Astrocyte of the spinal cord (primary cell): ENCODE measurements at regions not wholly inside any gene's neighbourhood (a gene's known extent, or its start where the extent isn't known, plus 50 kb on each side); places are given as distances from the start of the nearest gene placed in this dataset.

Experiments
- DNase-seq: peaks from one replicate; pipeline ENCODE4 v3.0.0; 2011; ENCODE audit warnings: low read depth, low spot score
- H3K4me3 ChIP-seq: 2 replicates; pipeline ENCODE4 v1.5.1; 2011; ENCODE audit warnings: low read depth, mild to moderate bottlenecking, low read length, moderate library complexity
- CTCF ChIP-seq: IDR thresholded peaks from 2 replicates; pipeline ENCODE4 v1.5.1; 2012; ENCODE audit warnings: low read depth, mild to moderate bottlenecking, low read length, inconsistent platforms
- in situ Hi-C: cut with HindIII; loops from 2 replicates; pipeline ENCODE4 v1.10.0; 2017; ENCODE audit warnings: low sequenced_read_pairs

- in situ Hi-C loops, result no loop called here
- TF ChIP-seq CTCF, result no peak
- no peak overlapping the region for H3K4me3 ChIP-seq
- peak; percentile 35 for DNase-seq
Measured at GRCh38 chr6:44512868-44513741, 125.6 kb downstream of the CDC5L start.

GRCh38 chr6:44514085-44514484, 126.6 kb downstream of the CDC5L start:
- in situ Hi-C loops, result no loop called here
- DNase-seq, result no peak
- no peak overlapping the region for H3K4me3 ChIP-seq
- TF ChIP-seq CTCF, result no peak

GRCh38 chr6:44514576-44515193, 127.2 kb downstream of the CDC5L start:
- in situ Hi-C loops, result no loop called here
- no peak overlapping the region for H3K4me3 ChIP-seq
- no peak for TF ChIP-seq CTCF
- DNase-seq, result no peak

- in situ Hi-C loops, result no loop called here
- TF ChIP-seq CTCF, result no peak
- H3K4me3 ChIP-seq, result no peak overlapping the region
- DNase-seq, result no peak
Measured at GRCh38 chr6:44522871-44523270, 135.4 kb downstream of the CDC5L start.

- in situ Hi-C loops, result no loop called here
- no peak for DNase-seq
- no peak for TF ChIP-seq CTCF
- no peak overlapping the region for H3K4me3 ChIP-seq
Measured at GRCh38 chr6:44524476-44525227, 137.1 kb downstream of the CDC5L start.

- no peak for TF ChIP-seq CTCF
- in situ Hi-C loops, result no loop called here
- no peak overlapping the region for H3K4me3 ChIP-seq
- DNase-seq, result no peak
Measured at GRCh38 chr6:44525761-44526351, 138.3 kb downstream of the CDC5L start.
